CD14-positive monocyte (primary cell): ENCODE measurements at regions not wholly inside any gene's neighbourhood (a gene's known extent, or its start where the extent isn't known, plus 50 kb on each side); places are given as distances from the start of the nearest gene placed in this dataset.

Experiments used
- DNase-seq, 3 donors: peaks; one replicate each; pipeline ENCODE4 v3.0.0-alpha.2; 2011 to 2022
- H2AFZ ChIP-seq: 2 replicates; pipeline ENCODE4 v1.6.0; 2012; ENCODE audit warnings: mild to moderate bottlenecking, low read depth, low read length, inconsistent platforms; ENCODE audit not compliant: insufficient read depth, poor library complexity, severe bottlenecking
- H3K27ac ChIP-seq, 2 donors: 1 replicate in 1 of 2; 2 replicates in 1 of 2; pipeline ENCODE4 v1.5.1; 2012 to 2013; ENCODE audit warnings: low read length in 2 of 2, control low read depth in 1 of 2, inconsistent platforms in 1 of 2, low read depth in 1 of 2, mild to moderate bottlenecking in 1 of 2
- H3K27me3 ChIP-seq, 2 donors: one replicate each; pipeline versions ENCODE4 v1.6.0 to v1.6.1; 2011 to 2013; ENCODE audit warnings: low read length in 2 of 2; ENCODE audit not compliant: control insufficient read depth in 2 of 2, insufficient read depth in 2 of 2
- H3K36me3 ChIP-seq, 2 donors: replicated peaks in 1 of 2; 1 replicate in 1 of 2; 2 replicates in 1 of 2; pipeline versions ENCODE4 v1.5.1 to v1.6.1; 2012 to 2013; ENCODE audit warnings: low read length in 2 of 2, control low read depth in 1 of 2, inconsistent platforms in 1 of 2, mild to moderate bottlenecking in 1 of 2; ENCODE audit not compliant: insufficient read depth in 2 of 2, control insufficient read depth in 1 of 2
- H3K4me1 ChIP-seq, 2 donors: 1 replicate in 1 of 2; 2 replicates in 1 of 2; pipeline versions ENCODE4 v1.5.1 to v1.6.1; 2012 to 2013; ENCODE audit warnings: low read length in 2 of 2, control low read depth in 1 of 2, inconsistent platforms in 1 of 2, mild to moderate bottlenecking in 1 of 2, moderate library complexity in 1 of 2; ENCODE audit not compliant: insufficient read depth in 2 of 2, control insufficient read depth in 1 of 2
- H3K4me2 ChIP-seq: replicated peaks from 2 replicates; pipeline ENCODE3; 2012; ENCODE audit warnings: low read length, moderate library complexity, mild to moderate bottlenecking; ENCODE audit not compliant: poor library complexity, severe bottlenecking; ENCODE audit errors: extremely low read depth
- H3K4me3 ChIP-seq, 3 experiments: fragments of 200-600 bp in 1 of 3; sonication (generic) in 1 of 3; replicated peaks in 1 of 3; 1 replicate in 2 of 3; 2 replicates in 1 of 3; pipeline ENCODE4 v1.5.1; 2011 to 2013; ENCODE audit warnings: low read length in 3 of 3, mild to moderate bottlenecking in 3 of 3, control low read depth in 2 of 3, low read depth in 2 of 3, inconsistent platforms in 1 of 3, moderate library complexity in 1 of 3
- H3K79me2 ChIP-seq: 2 replicates; pipeline ENCODE4 v1.6.0; 2012; ENCODE audit warnings: mild to moderate bottlenecking, control low read depth, inconsistent platforms, low read length, moderate library complexity; ENCODE audit not compliant: insufficient read depth
- H3K9ac ChIP-seq: 2 replicates; pipeline ENCODE4 v1.6.0; 2017; ENCODE audit warnings: low read length, mild to moderate bottlenecking; ENCODE audit not compliant: insufficient read depth, poor library complexity, severe bottlenecking
- H3K9me3 ChIP-seq, 2 donors: replicated peaks in 1 of 2; 1 replicate in 1 of 2; 2 replicates in 1 of 2; pipeline versions ENCODE4 v1.5.1 to v1.6.1; 2012 to 2013; ENCODE audit warnings: low read length in 2 of 2, control low read depth in 1 of 2; ENCODE audit not compliant: control insufficient read depth in 1 of 2, insufficient read depth in 1 of 2
- H4K20me1 ChIP-seq: 2 replicates; pipeline ENCODE4 v1.6.0; 2012; ENCODE audit warnings: mild to moderate bottlenecking, low read length, control low read depth, moderate library complexity; ENCODE audit not compliant: insufficient read depth
- H3K27ac Mint-ChIP-seq, 7 donors: one replicate each; pipeline ENCODE4 v1.8.0; 2020; ENCODE audit warnings: mild to moderate bottlenecking in 7 of 7, mixed read lengths in 7 of 7, moderate library complexity in 6 of 7, inconsistent platforms in 2 of 7
- H3K27me3 Mint-ChIP-seq, 3 donors: one replicate each; pipeline ENCODE4 v1.8.0; 2021 to 2022; ENCODE audit warnings: low read depth in 3 of 3, mild to moderate bottlenecking in 3 of 3, mixed read lengths in 3 of 3, moderate library complexity in 3 of 3, inconsistent platforms in 1 of 3
- H3K36me3 Mint-ChIP-seq, 2 donors: one replicate each; pipeline ENCODE4 v1.8.0; 2020; ENCODE audit warnings: mixed read lengths in 2 of 2, inconsistent platforms in 1 of 2, mild to moderate bottlenecking in 1 of 2
- H3K4me1 Mint-ChIP-seq: one replicate; pipeline ENCODE4 v1.8.0; 2020; ENCODE audit warnings: mild to moderate bottlenecking, mixed read lengths
- H3K4me3 Mint-ChIP-seq, 2 donors: one replicate each; pipeline ENCODE4 v1.8.0; 2020; ENCODE audit warnings: mild to moderate bottlenecking in 2 of 2, mixed read lengths in 2 of 2, moderate library complexity in 1 of 2
- H3K9me3 Mint-ChIP-seq, 7 donors: one replicate each; pipeline ENCODE4 v1.8.0; 2020 to 2022; ENCODE audit warnings: mixed read lengths in 7 of 7, mild to moderate bottlenecking in 6 of 7, moderate library complexity in 6 of 7, inconsistent platforms in 2 of 7
- WGBS: methylation state at CpG from one replicate; pipeline ENCODE4 v1.1.5; 2013; ENCODE audit warnings: missing lambda C conversion rate; ENCODE audit not compliant: insufficient coverage; 5-methylcytosine and 5-hydroxymethylcytosine counted together
- intact Hi-C, 2 donors: fragments of 100-400 bp; cut with micrococcal nuclease; formaldehyde crosslinking; loops; one replicate each; pipeline versions ENCODE4 v1.15.0 to v1.15.1; 2023
- TF ChIP-seq, protein P1 (sequence below): fragments of 200-600 bp; IDR thresholded peaks from one replicate; pipeline ENCODE4 v1.8.0; 2022; ENCODE audit warnings: antibody characterized with exemption, mild to moderate bottlenecking

- Mint-ChIP-seq H3K36me3 (no peaks in the 10 kb centered on the region), H3K9me3 (peaks cover 0 to 6% (median 3%) of the 10 kb centered on the region in 7 donors), H3K27me3 (no peaks in the 10 kb centered on the region), H3K27ac (no peak overlapping the region), H3K4me1 (peaks cover 9% of the 10 kb centered on the region), H3K4me3 (no peak overlapping the region)
- no peak for DNase-seq
- no peak overlapping the region for H3K9ac ChIP-seq
- H4K20me1 ChIP-seq, result no peaks in the 10 kb centered on the region
- TF ChIP-seq, protein P1, sequence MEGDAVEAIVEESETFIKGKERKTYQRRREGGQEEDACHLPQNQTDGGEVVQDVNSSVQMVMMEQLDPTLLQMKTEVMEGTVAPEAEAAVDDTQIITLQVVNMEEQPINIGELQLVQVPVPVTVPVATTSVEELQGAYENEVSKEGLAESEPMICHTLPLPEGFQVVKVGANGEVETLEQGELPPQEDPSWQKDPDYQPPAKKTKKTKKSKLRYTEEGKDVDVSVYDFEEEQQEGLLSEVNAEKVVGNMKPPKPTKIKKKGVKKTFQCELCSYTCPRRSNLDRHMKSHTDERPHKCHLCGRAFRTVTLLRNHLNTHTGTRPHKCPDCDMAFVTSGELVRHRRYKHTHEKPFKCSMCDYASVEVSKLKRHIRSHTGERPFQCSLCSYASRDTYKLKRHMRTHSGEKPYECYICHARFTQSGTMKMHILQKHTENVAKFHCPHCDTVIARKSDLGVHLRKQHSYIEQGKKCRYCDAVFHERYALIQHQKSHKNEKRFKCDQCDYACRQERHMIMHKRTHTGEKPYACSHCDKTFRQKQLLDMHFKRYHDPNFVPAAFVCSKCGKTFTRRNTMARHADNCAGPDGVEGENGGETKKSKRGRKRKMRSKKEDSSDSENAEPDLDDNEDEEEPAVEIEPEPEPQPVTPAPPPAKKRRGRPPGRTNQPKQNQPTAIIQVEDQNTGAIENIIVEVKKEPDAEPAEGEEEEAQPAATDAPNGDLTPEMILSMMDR, result no peak
- no peaks in the 10 kb centered on the region for H3K36me3 ChIP-seq
- no peaks in the 10 kb centered on the region for H3K79me2 ChIP-seq
- no peak overlapping the region for H3K4me2 ChIP-seq
- no peaks in the 10 kb centered on the region for H3K27me3 ChIP-seq
- no peaks in the 10 kb centered on the region for H3K4me1 ChIP-seq
- H3K27ac ChIP-seq, result no peak overlapping the region
- H3K9me3 ChIP-seq, result peaks cover 0 to 3% of the 10 kb centered on the region in 2 donors
- intact Hi-C loops, result no loop called here
- no peak overlapping the region for H3K4me3 ChIP-seq
- no CpG with 5 or more reads among the region's 1 CpG for WGBS
- H2AFZ ChIP-seq, result no peak overlapping the region
These were observed 128.5 kb upstream of the HNRNPU start for GRCh38 chr1:244992833-244993232.

- no peaks in the 10 kb centered on the region for H3K27me3 ChIP-seq
- H3K27ac ChIP-seq, result no peak overlapping the region
- TF ChIP-seq, protein P1, result no peak
- WGBS, result 70% methylated on average over 4 of the region's 7 CpGs
- Mint-ChIP-seq H3K27ac (peak overlapping the region in 1 of 7 donors; percentile 71), H3K36me3 (no peaks in the 10 kb centered on the region), H3K4me3 (no peak overlapping the region), H3K4me1 (peaks cover 9% of the 10 kb centered on the region), H3K27me3 (no peaks in the 10 kb centered on the region), H3K9me3 (peaks cover 0 to 6% (median 3%) of the 10 kb centered on the region in 7 donors)
- peaks cover 0 to 3% of the 10 kb centered on the region in 2 donors for H3K9me3 ChIP-seq
- H3K36me3 ChIP-seq, result no peaks in the 10 kb centered on the region
- no peak for DNase-seq
- H3K9ac ChIP-seq, result no peak overlapping the region
- no peak overlapping the region for H3K4me2 ChIP-seq
- intact Hi-C loops, result no loop called here
- H3K79me2 ChIP-seq, result no peaks in the 10 kb centered on the region
- no peak overlapping the region for H2AFZ ChIP-seq
- no peaks in the 10 kb centered on the region for H4K20me1 ChIP-seq
- no peak overlapping the region for H3K4me3 ChIP-seq
- H3K4me1 ChIP-seq, result no peaks in the 10 kb centered on the region
These were observed 125.5 kb upstream of the HNRNPU start for GRCh38 chr1:244989813-244990212.
